NCI-H2107 treated with DMSO at 0.1 percent for 48 hours (cell line): ENCODE measurements at regions not wholly inside any gene's neighbourhood (a gene's known extent, or its start where the extent isn't known, plus 50 kb on each side); places are given as distances from the start of the nearest gene placed in this dataset.

Experiments
- DNase-seq: peaks from one replicate; lab custom pipeline; 2025; ENCODE audit not compliant: unreplicated experiment; lab: John Stamatoyannopoulos, UW

DNA sequence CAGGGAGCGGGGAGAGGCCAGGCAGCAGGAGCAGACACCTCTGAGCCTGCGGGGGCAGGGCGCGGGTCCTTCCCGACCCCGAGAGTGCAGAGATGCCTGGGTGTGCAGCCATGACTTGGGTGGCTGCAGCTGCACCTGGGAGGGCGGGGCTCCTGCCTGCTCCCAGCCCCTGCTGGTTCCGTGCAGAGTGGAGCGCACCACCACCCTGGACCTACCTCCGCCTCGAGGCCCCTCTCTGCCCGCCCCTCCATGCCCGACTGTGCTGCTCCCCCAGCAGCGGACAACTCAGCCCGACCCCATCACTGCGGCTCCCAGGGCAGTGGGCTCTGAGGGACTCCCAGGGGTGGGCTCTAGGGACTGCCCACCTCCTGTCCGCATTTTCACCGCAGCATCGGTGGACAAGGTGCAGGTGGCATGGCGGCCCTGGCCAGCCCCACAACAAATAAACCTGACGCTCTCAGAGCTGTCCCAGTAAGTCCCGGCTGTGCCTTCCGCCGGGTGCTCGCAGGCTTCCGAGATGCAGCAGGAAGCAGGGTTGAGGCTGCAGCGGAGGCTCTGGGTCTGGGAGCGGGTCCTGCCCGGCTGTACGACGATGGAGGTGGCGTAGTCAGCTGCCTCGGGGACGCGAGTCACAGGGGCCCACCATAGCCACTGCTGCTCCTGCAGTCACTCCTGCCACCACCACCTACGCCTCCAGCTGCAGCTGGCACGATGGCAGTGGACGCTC is 392.0 kb upstream of the CCDC196 start:
- DNase-seq, result no peak

DNA sequence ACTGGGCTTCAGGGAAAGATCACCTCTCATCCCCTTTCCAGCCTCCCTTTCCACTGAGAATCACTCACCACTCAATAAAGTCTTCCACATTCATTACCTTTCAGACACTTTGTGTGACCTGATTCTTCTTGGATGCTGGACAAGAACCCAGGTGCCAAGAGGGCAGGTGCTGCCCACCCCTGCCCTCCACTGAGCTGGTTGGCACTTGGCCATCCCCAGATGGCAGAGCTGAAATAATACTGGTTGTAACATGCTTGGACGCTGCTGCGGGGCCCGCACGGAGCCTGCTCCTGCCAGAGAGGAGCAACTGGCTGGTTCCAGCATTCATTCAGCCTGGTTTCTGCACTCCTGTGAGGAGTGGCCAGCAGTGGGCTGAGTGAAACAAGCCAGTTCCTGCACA is 386.7 kb upstream of the CCDC196 start:
- no peak for DNase-seq

DNA sequence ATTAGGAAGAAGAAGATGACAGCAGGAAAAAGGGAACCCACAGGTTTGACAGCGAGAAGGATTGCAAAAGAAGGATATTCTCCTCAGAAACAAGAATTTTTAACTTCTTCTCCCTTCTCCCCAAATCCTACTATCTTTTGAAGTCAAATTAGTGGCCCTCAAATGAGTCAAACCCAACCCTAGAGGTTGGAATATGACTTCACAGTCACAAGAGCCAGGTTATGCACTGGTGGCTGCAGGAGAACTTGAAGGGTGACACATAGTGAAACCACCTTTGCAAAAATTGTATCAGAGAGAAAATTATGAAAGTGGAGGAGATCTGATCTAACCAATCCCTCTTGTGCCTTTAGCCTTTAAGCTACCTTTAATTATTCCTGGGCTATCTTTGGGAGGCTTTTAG is 386.2 kb upstream of the CCDC196 start:
- DNase-seq, result no peak

DNA sequence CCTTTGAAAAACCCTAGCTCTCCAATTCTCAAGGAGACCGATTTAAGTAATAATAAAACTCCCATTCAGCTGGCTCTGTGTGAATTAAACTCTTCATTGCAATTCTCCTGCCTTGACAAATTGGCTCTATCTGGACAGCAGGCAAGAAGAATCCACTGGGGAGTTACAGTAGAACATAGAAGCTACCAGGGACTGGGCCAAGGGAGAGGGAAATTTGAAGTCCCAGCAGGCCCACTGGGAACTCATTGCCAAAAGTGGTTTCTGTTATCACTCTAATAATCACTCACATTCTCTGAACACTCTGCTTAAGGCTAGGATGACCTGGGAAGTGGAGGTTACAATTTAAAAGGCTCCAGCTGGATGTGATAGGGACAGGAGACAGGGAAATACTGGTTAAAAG is 384.5 kb upstream of the CCDC196 start:
- DNase-seq, result no peak

DNA sequence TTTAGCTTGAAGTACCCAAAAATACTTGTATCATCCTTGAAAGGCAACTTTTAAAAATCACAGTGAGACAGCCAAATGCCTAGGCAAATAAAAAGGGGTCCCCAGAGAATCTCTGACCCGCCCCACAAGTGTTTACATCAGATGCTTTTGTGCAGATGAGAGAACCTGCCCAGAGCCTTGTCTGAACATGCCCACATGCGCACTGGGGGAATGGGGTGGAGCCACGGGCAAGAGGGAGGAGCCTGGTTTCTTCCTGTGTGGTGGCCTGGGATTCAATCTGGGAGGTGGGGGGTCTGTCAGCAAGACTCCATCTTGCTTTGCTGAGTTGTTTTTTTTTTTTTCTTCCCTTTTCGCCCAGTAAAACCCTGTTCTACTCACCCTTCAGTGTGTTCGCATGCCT is 381.7 kb upstream of the CCDC196 start:
- no peak for DNase-seq

DNA sequence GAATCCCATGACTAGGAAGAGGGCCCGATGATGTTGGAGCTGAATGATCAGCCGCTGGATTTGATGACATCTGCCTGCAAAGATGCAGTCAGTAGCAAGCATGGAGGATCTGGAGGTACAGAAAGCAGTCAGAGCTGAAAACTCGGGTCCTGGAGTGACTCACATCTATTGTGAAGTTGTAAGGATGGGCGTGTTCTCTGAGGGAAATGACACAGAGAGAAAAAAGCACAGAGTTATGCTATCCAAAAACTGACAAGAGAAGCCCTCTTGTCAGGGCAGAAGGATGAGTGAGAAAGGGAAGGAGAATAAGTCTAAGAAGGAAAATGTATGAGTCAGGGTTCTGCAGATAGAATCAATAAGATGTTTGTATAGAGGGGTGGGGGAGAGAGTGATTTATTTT is 380.4 kb upstream of the CCDC196 start:
- no peak for DNase-seq

DNA sequence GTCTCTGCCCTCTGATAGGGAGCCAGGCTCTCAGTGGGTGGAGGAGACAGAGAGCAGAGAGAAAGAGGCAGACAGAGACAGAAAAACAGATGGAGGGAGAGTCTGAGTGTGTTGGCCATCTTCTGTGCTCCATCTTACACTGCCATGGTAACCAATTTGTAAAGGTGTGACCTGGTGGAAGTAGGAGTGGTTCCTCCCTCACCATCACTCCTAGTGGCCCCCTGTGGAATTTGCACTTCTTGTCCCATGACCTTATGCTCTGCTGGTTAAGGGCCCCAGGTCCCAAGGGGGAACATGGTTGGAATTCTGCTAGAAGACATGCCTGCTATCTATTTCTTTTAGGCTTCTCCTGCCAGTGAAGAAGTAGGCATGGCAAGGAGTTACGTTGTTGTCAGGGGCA is 376.7 kb upstream of the CCDC196 start:
- DNase-seq, result no peak

DNA sequence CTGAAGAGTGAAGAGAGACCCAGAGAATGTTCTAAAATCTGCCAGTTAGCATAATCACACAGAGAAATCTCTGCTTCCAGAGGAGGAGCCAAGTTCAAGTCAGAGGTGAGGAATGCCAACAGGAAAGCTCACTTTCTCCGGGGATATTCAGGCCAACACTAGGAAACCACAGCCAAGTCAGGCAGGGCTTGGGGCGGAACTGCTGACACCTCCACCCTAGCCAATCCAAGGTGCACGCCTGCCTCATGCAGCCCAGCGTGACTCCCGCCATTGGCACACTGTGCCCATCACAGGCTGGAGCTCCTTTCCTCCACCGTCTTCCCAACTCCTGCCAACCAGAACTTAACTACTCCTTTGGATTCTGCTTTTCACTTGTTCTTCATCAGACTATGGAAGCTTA is 374.3 kb upstream of the CCDC196 start:
- no peak for DNase-seq

DNA sequence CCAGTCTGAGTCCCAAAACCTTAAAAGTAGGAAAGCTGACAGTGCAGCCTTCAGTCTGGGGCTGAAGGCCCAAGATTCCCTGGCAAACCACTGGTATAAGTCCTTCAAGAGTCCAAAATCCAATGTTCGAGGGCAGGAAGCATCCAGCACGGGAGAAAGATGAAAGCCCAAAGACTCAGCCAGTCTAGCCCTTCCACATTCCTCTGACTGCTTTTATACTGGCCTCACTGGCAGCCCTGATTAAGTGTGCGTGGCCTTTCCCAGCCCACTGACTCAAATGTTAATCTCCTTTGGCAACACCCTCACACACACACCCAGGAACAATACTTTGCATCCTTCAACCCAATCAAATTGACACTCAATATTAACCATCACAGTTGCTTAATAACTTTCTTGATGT is 372.1 kb upstream of the CCDC196 start:
- no peak for DNase-seq

DNA sequence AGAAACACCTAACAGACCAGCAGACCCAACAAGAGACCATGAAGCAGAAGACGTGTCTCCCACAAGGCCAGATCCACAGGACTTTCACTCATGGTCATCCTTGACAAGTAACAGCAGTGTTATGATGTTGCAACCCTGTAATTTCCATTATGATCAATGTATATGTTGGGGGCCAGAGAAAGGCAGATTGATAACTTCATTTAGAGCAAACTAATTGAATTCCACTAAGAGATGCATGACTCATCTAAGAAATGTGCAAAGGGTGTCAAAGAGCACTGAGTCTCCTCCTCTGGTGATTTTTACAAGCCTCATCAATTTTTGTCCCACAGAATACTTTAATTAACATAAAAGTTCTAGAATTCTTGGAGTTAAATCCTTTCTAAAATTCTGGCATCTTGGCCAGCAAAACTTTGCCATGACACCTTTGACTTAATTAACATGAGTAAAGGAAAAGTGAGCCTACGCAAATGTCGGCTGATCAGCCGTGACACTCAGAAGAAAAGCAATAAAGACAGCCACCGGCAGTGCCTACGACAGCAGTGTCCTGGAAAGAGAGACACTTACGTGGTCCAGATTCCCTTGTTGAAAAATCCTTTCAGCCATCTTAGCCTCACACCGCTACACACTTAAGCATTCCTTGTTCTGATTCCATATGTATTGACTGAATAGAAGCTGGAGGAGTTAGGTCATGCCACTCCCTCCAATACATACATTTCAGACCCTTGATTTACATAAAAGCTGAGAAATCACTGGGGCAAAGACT is 370.2 kb upstream of the CCDC196 start:
- DNase-seq, result no peak

DNA sequence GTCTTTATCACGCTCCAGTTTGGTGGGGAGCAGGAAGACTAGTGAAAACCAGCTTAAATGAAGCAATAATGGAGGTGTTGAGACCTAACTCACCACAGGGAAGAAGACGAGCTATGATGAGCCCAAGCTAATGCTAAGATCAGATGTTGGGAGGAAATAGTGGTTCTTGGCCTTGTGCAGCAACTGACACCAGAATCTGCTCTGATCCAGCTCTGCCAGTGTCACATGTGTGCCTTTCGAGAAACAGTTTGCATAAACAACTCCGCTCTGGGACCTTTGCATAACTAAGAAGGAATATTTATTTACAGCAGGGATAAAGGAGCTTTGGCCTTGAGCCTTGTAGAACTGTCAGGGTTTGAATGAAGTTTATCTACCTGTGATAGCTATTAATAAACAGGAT is 369.4 kb upstream of the CCDC196 start:
- no peak for DNase-seq

DNA sequence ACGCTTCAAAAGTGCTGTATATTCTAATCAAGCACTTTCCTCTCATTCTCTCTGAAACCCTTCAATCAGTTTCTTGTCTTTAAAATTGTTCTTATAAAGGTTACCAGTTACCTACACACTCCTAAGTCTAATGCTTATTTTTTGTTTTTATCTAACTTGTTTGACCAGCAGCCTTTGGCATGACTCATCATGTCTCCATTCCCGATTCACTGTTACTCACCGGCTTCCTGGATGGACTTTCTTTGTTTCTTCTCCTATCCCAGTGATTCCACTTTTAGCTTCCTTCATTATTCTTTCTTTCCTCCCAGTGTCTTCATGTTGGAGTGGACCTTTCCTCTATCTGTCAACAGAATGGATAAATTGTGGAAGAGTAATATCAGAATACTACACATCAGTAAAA is 368.6 kb upstream of the CCDC196 start:
- DNase-seq, result no peak

DNA sequence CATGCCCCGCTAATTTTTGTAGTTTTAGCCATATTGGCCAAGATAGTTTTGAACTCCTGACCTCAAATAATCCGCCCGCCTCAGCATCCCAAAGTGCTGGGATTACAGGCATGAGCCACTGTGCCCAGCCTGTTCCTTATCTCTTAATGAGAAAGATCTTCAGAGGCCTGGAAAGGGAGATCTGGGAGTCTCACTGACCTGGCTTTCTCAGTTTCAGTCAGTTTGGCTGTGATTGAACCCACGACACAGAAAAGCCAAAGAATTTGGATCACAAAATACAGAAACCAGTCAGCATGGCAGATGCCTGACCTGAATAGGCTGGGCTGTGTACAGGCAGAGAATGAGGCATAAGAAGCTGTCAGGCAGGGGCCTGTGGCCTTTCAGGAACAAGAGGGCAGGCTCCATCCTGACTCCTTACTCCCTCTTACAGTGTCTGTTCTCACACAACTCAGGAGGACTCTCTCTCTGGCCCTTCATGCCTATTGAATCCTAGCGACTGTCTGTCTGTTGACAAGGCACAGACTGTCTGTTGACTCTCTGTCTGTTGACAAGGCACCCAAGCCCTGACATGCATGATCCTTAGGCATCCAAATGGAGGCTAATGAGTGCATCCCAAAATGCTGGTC is 366.5 kb upstream of the CCDC196 start:
- DNase-seq, result no peak

DNA sequence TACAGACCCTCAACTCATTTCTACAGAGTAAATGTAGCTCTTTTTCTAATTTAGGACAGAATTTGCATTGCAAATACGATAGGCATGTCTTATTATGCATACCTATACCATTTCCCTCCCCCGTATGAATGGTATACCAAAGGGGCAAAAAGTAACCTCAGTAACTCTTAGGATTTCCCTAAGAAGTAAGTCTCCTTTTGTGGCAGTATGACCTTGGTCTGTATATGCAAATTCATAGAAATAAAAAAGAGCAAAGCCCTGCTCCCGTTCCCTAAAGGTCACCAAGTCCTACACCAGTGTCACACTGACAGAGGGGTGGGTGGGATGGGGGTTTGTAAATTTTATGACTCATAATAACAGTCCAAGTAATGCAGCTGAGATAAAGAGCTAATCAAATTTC is 365.8 kb upstream of the CCDC196 start:
- no peak for DNase-seq

DNA sequence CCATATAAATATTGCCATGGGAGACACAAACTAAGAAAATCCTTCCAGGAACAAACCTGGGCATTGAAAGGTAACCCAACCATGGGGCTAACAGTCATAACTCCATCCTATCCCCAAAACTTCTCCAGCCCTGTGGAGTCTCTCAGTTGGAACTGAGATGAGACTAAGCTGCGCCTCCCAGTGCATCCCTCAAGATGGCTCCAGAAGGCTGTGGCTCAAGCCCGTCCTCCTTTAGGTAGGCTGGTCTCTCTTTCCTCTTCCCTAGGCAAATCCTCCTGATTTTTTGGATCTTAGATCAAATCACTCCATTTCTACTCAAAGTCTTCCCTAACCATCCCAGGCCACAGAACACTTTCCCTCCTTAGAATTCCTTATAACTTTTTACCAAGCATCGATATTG is 364.3 kb upstream of the CCDC196 start:
- DNase-seq, result no peak

DNA sequence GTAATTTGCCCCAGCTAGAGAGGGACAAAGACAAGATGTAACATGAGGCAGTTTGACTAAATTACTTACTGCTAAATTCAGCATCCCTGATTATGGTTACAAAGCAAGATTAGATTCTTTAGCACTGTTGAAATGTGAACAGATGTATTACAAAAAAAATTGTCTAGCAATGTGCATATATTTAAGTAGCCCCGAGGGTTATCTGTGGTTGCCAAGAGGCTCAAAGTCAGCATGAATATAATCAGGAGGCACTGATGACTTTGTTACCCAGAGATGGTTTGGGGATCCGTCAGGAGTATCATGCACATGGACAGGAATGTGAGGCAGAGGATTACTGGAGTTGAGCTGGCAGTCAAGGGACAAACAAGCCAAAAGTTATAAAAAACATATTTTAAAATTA is 356.9 kb upstream of the CCDC196 start:
- no peak for DNase-seq

DNA sequence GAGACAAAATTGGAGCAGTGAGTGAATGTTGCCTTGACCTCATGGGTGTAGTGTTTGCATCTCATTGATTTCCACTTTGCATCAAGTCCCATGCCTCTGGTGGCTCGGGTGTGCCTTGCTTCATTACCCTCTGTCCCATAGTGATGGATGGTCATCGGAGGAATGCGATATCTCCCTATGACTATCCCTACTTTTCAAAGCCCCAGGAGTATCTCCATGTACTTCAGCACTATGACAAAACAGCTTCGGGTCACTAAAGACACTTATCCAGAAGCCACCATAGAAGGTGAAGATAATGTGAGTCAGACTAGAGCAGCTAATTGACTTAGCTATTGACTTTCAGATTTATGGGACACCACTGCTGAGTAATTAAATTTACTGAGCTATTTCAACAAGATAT is 355.1 kb upstream of the CCDC196 start:
- DNase-seq, result no peak

DNA sequence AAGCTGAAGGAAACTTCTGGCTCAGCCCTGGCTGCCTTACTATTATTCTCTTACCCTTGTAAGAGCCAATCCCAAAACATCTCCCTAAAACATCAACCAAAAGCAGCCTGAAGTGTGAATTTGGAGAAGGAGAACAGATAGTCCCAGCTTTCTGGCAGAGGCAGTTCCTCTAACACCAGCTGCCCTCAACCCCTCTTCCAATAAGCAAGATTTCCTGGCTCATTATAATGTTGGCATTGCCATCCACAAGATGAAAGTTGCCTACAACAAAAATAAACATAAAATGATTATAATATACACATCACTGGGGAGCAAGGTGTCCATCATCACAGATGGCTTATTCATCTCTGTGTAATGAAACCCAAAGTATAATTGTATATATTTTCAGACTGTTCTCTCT is 352.5 kb upstream of the CCDC196 start:
- DNase-seq, result no peak

DNA sequence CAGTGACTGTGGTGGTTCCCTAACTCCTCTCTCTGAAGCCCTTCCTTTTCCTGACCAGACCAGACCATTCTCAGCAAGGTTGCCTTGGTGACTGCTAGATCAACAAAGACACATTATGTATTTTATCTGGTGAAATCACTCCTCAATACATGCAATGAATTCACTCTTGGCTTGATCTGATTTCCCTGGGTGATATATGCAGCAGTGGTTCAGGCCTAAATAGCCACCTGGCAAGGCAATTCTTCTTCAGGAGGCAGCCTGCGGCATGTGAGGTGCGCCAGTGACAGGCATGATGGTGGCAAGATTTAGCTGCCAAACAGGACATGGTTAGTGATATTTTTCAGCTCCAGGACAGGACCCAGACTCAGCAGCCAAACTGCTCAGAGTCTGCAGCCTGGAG is 350.3 kb upstream of the CCDC196 start:
- no peak for DNase-seq

DNA sequence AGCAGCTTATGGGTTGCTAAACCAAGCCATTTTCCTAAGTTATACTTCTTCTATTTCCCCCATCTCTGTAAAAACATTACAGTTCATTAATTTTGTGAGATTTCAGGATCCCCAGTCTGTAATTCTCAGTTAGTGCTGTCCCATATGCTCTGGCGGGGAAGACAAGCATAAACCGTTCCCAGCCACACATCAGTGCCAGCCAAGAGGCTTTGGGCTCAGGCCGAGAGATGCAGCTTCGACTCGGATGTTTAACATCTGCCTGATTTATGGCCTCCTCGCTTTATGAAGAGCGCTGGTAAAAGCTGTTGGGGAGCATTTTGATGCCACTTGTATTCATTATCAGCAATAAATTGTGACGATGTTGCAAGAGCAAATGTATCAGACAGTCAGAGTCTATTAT is 349.1 kb upstream of the CCDC196 start:
- no peak for DNase-seq

DNA sequence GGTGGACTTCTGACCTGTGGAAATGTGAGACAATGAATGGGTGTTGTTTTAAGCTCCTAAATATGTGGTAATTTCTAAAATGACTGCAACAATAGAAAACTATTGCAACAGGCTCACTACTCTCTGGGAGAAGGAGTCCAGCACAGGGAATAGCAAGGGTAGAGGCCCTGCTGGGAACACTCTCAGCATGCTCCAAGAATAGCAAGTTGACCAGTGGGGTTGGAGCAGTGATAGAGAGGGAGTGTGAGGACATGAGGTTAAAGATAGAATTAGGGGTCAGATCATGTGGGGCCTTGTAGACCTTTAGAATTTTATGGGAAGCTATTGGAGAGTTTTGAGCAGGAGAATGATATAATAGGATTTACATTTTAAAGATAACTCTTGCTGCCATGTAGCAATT is 346.7 kb upstream of the CCDC196 start:
- DNase-seq, result no peak

DNA sequence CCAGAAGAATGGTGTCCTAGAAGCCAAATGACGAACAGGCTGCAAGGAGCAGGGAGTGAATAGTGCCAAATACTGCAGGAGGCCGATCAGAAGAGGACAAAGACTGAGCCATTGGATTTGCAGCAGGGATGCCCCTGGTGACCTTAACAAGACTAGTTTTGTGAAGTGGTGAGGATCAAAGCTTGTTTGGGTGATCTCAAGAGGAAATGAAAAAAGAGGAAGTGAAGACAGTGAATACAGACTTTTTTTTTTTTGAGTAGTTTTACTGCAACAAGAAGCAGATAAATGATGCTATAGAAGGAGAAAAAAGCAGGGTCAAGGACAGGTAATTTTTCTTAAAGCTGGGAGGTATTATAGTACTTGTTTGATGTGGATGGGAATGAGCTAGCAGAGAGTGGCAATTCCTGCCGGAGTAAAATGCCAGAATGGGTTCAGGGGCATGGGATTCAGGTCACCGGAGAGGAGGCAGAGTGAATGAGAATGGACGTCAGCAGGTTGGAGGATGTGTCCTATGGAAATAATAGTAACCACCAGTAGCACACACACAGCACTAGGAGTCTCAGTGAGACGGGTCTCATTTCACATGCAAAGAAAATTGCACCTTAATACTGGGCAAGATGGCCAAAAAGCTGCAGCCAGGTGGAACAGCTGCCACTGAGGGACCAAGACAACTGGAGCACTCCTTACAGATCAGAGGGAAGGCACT is 345.8 kb upstream of the CCDC196 start:
- DNase-seq, result no peak
